HG02943 (cell line): ENCODE measurements at regions not wholly inside any gene's neighbourhood (a gene's known extent, or its start where the extent isn't known, plus 50 kb on each side); places are given as distances from the start of the nearest gene placed in this dataset.

ENCODE experiments used
- ATAC-seq: cut with Tn5 transposase; IDR thresholded peaks from one replicate; pipeline ENCODE4 v1.9.1; 2021; ENCODE audit warnings: mild to moderate bottlenecking, low read depth, moderate library complexity; ENCODE audit not compliant: unreplicated experiment

DNA sequence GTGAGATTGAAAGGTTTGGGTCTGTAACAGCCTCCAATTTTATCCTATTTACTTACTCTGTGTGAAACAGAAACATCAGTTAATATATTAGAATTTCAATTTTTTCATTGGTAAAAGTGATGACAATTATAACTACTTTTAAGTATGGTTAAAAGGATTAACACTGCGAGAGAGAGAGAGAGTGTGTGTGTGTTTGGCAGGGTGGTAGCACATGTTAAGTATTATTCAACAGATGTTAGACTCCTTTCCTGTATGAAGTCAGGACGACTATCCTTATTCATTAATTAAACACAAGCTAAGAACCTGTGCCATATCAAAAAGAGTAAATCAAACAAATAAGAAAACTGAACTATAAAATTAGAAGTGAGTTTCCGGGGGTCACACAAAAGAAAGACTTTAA, 662.5 kb downstream of the PLPP3 start:
- ATAC-seq = no peak

DNA sequence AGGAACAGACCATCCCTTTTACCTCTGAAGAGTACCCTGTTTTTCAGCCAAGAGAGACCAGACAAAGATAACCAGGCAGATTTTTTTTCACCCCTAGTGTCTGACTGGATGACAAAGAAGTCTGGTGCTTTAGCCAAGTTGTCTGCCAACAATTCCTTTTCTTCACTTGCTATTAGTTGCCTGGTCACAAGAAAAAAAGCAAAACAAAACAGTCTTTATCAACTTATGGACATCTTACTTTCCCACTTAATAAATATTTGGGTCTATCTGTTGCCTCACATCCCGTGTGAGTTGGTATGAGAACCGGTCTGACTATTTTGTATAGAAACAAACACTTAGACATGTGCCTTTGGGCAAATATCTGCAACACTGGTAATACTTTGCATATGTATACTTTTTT, 662.9 kb downstream of the PLPP3 start:
- no peak for ATAC-seq

DNA sequence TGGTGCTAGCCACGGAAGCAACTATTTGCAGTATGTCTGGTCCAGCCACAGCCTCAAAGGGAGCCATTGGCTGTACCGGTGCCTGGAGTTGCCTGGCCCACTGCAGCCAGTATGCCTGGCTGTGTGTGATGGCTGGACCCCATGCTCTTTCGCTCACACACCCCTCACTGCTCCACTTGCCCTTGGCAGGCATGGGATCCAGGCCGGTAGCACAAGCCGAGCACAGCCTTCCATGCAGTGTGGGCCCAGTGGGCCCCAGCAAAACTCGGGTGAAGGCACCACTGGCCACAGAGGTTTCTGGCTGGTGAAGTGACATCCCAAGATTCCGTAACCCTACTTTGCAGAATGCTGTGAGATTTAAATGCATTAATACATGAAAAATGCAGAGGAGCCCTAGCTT, 665.8 kb downstream of the PLPP3 start:
- ATAC-seq = no peak

DNA sequence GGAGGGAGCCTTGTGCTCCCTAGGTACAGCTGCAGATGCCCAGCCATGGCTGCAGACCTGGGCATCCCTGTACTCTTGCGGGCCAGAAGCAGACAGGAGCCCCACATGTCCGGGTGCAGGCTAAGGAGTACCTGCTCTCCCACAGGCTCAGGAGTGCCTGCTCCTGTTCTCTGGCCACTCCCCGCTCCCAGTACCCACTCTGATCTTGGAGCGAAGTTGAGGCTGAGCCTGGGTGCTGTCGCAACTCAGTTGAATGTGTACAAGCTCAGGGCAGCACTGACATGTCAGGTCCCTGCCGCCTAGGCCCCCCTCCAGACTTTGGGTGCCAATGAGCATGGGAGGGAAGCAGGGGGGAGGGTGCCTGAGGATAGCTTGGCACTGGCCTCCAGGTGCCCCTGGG, 666.9 kb downstream of the PLPP3 start:
- ATAC-seq = no peak

GRCh38 chr1:55904541-55904940, 674.8 kb downstream of the PLPP3 start:
- no peak for ATAC-seq

DNA sequence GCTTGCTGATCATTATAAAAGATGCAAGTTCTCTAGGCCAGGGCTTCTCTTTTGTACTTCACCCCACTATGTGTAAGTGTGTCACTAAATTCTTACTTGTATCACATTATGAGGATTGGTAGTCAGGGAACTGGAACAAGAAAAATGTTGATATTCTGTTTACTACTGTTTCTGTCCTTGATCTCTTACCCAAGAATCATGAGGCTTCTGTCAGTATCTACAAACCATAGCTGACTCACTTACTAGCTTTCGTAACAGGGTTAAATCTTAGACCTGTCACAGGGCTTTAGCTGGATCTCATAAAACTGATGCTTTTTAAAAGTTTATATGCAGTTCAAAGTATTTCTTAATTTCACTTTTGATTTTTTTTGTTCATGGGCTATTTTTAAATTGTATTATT, 681.2 kb downstream of the PLPP3 start:
- no peak for ATAC-seq

- ATAC-seq = no peak
Measured at GRCh38 chr1:55896210-55896609, 681.0 kb upstream of the USP24 start.

- ATAC-seq = no peak
Measured at GRCh38 chr1:55894521-55894920, 679.4 kb upstream of the USP24 start.

- no peak for ATAC-seq
Measured at GRCh38 chr1:55893155-55893554, 678.0 kb upstream of the USP24 start.

DNA sequence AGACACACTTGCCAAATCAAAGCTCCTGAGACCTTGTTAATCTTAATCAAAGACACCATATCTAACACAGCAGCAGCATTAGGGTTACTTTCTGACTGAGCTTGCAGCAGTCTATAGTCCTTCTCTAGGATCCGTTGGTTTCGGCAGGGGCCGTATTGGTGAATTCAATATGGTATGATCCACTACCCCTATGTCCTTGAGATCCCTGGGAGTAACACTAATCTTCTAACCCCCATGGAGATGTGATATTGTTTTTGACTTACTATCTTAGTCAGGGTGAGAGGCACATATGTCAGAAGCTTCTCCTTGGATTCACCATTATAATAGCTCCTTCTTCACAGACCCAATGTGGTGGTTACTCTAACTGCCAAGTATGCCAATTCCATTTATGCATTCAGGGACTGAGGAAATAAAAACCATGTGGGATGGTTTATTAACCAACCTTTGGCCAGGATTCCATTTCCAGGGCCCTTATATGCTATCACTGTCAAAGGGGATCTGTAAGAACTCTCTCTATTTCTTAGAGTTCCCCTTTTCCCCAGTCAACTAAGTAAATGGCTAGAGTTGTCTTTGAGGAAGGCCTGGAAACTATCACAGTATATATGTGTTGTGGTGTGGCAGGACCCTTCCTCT, 673.6 kb upstream of the USP24 start:
- no peak for ATAC-seq

DNA sequence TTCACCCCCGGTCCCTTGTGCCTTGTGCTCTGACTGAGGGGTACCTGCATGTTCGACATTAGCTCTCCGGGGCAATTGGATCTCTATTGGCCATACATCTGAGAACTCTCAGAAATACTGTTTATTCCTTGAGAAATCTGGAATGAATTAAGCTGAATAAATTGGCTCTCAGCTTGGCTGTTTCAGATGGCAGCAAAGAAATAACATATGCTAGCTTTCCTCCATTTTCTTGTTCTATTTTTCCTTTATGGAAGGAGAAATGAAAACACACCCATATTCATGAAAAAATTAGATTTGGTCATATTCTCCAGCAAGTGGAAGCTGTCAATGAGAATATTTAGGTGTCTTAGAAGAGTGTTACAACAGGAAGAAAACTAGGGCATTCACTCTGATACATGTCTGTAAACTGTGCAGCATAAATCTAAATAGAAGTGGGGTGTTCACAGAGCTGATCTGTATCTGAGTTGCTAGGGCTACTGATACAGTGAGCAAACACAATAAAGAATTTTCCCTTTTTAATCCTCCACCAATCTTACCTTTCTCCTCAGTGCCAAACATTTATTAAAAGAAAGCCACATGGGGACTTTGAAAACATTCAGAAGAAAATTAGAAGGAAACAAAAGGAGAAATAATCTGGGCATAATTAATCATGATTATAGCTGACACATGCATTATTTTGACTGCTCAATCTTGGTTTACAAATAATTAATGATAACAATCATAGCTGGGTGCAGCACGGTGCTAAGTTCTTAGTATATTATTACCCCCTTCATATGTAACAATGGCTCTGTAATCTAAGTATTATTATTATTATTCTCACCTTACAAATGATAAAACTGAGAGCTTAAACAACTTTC, 671.9 kb upstream of the USP24 start:
- no peak for ATAC-seq

GRCh38 chr1:55885619-55886018, 670.5 kb upstream of the USP24 start:
- ATAC-seq = no peak

GRCh38 chr1:55882931-55883330, 667.8 kb upstream of the USP24 start:
- ATAC-seq = no peak

GRCh38 chr1:55879346-55879745, 664.2 kb upstream of the USP24 start:
- no peak for ATAC-seq

- ATAC-seq = no peak
Measured at GRCh38 chr1:55877437-55878232, 662.5 kb upstream of the USP24 start.

DNA sequence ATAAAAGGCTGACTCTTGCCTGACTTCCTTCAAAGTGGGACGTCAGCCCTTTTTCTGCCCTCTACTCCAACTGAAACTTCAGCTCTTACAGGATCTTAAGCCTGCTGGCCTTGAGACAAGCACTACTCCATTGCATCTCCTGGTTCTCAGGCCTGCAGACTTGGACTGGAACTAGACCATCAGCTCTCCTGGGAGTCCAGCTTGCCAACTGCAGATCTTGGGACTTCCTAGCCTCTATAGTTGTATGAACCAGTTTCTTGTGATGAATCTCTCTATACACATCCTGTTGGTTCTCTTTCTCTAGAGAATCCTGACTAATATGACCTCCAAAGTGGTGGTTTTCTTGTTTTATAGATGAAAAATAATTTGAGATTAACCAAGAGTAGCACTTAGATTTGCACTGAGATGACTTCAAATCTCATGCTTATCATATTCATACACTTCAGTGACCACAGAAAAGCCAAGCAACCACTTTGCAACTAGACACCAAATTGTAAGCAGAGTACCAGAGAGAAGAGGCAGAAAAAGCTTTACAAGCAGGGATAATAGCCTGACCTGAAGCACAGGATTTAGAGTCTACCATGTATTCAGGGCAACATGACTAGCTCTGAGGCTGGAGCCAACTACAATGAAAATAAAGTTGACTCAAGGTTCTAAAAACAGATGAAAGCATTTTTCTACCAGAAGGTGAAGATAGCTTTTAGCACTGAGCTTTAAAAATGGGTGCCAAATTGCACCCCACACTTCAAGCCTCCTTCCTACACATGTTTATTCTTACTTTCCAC, 661.3 kb upstream of the USP24 start:
- ATAC-seq = no peak

GRCh38 chr1:55870106-55870505, 654.9 kb upstream of the USP24 start:
- no peak for ATAC-seq

- no peak for ATAC-seq
Measured at GRCh38 chr1:55869065-55869464, 653.9 kb upstream of the USP24 start.

- ATAC-seq = no peak
Measured at GRCh38 chr1:55868026-55868425, 652.9 kb upstream of the USP24 start.

GRCh38 chr1:55867304-55867843, 652.2 kb upstream of the USP24 start:
- ATAC-seq = no peak
